Stromal cell of bone marrow (primary cell): ENCODE measurements at regions not wholly inside any gene's neighbourhood (a gene's known extent, or its start where the extent isn't known, plus 50 kb on each side); places are given as distances from the start of the nearest gene placed in this dataset.
"Not testable (repeated sequence)": the region's sequence is repeated elsewhere in the genome, so short reads cannot be mapped to it uniquely, and the experiment has no call there.

Experiments used
- DNase-seq: peaks from one replicate; pipeline ENCODE4 v3.0.0-alpha.2; 2012; ENCODE audit warnings: low read depth

DNA sequence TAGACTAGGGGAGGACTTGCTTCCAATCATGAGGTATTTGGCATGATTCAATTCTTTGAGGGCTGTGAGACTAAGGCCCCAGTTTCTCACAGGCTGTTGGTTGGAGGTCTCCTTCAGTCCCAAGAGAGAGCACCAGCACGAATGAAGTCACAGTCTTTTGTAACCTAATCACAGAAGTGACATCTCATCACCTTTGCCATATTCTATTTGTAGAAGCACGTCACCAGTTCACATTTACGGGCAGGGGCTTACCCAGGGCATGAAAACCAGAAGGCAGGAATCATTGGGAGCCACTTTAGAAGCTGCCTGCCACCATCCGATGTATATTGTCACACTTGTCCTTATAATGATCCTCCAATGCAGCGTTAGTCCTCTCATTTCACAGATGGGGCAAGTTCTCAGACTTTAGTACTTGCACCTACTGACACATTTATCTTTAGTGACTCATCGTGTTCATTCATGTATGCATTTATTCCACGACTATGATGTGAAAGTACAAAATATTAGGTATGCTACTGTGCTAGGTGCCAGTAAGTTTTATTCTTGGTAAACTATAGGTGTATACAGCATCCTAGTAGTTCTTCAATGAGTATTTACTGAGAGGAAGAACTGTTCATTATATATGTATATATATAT is 163.8 kb upstream of the PGRMC2 start:
- DNase-seq: no peak

DNA sequence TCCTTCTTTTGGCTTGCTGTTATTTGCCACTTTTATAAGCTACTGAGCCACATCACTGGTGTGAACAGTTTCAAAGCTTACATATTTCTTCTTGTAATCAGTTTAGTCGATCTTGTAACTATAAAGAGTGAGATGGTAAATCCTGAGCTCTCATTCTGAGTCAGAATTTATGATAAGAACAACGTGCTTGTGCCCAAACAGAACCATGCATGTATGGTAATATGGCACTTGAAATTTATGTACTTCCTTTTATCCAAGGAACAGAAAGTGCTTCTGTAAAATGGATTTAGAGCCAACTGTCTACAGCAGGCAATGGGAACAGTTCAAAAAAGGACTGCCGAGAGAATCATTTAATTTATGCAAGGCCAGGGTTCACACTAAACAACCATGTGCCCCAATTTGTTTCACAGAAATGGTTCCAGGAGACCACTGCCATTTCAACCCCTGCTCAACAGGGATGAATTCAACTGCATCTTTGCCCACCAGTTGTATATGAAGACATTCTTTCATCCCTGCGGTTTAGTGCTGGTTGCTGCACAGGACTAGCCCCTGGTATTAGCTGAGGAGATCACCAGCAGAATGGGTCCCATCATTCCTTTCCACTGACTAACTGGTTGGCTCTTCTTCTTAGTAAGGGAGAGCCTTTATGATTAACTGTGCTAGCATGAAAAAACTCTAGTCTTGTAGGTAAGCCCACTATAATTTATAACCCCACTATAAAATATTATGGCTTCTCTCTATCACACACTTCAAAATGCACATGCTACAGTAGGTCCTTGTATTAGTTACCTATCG is 162.9 kb upstream of the PGRMC2 start:
- no peak for DNase-seq

DNA sequence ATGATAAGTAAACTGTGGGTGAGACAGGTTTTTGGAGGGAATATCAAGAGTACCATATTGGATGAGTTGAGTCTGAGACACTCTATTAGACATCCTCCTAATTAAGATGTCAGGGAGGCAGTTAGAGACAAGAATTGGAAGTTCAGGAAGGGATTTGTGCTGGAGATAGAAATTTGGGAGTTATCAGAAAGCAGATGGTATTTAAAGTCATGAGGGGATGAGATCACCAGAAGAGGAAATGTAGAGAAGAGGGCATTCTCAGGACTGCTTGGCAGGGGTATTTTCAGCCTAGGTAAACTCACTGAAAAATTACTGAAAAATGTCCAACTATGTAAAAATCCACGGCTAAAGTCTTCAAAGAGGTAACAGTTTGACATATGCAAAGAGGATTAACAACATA is 161.6 kb upstream of the PGRMC2 start:
- no peak for DNase-seq

DNA sequence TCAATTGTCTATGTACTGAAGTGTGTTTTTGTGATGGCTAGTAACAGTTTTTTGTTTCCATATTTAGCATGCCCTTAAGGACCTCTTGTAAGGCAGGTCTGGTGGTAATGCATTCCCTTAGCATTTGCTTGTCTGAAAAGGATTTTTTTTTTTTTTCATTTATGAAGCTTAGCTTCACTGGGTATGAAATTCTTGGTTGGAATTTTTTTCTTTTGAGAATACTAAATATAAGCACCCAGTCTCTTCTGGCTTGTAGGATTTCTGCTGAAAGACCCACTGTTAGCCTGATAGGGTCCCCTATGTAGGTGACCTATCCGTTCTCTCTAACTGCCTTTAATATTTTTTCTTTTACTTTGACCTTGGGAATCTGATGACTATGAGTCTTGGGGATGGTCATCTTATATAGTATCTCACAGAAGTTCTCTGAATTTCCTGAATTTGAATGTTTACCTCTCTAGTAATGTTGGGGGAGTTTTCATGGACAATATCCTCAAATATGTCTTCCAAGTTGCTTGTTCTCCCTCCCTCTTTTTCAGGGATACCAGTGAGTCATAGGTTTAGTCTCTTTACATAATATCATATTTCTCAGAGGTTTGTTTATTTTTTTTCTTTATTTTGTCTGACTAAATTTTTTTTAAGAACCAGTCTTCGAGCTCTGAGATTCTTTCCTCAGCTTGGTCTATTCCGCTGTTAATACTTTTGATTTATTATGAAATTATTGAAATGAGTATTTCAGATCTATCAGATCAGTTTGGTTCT is 157.1 kb upstream of the PGRMC2 start:
- no peak for DNase-seq

DNA sequence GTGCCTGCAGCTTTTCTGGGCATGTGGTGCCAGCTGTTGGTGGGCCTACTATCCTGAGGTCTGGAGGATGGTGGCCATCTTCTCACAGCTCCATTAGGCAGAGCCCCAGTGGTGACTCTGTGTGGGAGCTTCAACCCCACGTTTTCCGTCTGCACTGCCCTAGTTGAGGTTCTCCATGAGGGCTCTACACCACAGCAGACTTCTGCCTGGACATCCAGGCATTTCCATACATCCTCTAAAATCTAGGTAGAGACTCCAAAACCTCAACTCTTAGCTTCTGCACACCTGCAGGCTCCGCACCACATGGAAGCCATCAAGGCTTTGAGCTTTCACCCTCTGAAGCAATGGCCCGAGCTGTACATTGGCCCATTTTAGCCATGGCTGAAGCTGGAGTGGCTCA is 153.3 kb upstream of the PGRMC2 start:
- DNase-seq: no peak

DNA sequence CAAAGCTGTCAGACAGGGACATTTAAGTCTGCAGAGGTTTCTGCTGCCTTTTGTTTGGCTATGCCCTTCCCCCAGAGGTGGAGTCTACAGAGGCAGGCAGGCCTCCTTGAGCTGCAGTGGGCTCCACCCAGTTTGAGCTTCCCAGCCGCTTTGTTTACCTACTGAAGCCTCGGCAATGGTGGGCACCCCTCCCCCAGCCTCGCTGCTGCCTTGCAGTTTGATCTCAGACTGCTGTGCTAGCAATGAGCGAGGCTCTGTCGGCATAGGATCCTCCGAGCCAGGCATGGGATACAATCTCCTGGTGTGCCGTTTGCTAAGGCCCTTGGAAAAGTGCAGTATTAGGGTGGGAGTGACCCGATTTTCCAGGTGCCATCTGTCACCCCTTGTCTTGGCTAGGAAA is 149.4 kb upstream of the PGRMC2 start:
- not testable (repeated sequence) for DNase-seq

DNA sequence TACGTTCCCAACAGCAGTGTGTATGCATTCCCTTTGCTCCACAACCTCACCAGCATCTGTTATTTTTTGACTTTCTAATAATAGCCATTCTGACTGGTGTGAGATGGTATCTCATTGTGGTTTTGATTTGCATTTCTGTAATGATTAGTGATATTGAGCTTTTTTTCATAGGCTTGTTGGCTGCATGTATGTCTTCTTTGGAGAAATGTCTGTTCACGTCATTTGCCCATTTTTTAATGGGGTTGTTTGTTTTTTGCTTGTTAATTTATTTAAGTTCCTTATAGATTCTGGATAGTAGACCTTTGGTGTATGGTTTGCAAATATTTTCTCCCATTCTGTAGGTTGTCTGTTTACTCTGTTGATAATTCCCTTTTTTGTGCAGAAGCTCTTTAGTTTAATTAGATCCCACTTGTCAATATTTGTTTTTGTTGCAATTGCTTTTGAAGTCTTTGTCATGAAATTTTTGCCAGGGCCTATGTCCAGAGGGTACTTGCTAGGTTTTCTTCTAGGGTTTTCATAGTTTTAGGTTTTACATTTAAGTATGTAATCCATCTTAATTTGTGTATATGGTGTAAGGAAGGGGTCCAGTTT is 141.5 kb upstream of the PGRMC2 start:
- DNase-seq: not testable (repeated sequence)

DNA sequence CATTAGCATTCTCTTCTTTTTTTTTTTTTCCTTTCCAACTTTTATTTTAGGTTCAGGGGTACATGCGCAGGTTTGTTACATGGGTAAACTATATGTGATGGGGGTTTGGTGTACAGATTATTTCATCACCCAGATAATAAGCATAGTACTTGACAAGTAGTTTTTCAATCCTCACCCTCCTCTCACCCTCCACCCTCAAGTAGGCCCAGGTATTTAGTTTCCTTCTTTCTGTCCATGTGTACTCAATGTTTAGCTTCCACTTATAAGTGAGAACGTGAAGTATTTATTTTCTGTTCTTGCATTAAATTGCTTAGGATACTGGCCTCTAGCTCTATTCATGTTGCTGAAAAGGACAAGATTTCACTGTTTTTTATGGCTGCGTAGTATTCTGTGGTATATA is 140.8 kb upstream of the PGRMC2 start:
- DNase-seq: no peak

DNA sequence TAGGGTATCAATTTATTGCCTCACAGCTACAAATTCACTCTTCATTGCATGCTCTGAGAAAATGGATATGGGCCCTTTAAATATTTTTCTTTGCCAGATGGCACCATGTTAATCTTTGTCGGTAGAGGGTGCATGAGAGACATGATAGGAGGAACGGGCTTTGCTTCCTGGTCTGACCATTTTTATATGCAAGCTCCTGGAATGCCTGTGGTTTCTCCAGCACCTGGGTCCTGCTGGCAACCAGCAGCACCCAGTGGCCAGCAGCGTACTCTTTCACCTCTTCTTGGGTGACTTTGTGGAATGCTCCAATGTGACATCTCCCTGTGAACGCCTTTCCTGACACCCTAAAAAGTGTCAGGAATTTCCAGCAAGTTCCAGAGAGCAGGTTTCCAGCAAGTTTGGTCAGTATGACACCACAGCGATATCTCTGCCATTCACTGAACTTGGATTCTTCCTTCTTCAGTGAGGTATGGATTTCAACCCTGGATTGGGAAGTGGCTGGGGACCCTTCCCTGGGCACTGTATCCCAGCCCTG is 140.3 kb upstream of the PGRMC2 start:
- DNase-seq: peak; percentile 44

DNA sequence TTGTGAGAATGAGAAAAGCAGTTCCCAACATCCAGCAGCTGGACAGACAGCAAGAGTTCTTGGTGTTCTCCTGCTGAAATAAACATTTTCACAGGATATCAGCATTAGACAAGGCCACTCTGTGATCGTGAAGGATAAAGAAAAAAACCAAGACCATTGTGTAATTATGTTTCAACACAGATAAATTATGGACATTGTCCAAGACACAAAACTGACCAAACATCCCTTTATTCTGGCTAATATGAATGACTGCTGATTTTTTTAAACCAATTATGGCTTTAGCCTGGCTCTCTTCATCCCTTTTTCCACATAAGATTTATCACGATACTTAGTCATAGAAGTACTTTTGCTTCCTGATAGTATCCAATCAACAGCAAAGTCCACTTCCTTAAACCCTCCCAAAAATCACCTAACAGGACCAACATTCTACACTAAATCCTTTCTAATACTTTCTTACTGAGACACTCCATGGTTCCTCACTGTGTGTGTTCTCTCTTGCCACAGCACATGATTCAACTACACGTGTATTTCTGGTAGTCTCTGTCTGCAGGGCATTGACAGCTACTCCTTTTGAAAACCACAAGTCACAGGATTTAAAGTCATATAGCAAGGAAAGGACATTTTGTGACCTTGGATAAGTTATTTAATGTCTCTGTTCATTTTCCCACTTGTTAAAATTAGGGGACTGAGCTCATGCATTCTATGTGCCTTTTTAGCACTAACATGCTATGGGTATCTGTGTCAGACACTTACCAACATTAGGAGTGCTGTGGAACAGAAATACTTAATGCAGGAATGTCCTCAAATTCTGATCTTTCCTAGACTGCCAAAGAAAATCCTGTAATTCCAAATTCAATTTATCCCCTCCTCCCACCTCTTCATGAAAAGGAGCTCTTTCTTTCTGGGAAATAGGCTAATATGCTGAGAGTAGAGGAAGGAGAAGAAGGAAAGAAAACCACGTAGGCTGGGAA is 137.2 kb upstream of the PGRMC2 start:
- DNase-seq: peak; percentile 22

DNA sequence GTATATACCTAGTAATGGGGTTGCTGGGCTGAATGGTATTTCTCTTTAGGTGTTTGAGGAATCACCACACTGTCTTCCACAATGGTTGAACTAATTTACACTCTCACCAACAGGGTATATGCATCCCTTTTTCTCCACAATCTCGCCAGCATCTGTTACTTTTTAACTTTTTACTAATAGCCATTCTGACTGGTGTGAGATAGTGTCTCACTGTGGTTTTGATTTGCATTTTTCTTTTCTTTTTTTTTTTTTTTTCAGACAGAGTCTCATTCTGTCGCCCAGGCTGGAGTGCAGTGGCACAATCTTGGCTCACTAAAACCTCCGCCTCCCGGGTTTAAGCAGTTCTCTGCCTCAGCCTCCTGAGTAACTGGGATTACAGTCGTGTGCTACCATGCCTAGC is 134.7 kb upstream of the PGRMC2 start:
- not testable (repeated sequence) for DNase-seq

DNA sequence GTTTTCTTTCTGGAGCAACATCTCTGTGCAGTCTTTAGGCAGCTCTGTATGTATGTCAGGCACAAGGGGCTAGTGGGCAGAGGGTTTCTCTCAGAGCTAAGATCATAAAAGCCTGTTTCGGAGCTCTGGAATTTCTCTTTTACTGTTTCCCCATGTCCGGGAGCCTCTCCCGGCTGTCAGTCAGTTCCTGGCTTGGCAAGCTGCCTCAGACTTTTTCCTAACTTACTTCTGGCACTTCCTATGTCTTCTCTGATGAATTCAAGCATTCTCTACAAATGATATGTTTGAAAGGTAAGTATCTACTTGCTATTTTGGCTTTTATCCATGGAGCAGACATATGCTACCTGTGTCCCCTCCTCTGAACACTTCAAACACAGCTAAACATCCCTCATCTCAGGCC is 129.3 kb upstream of the PGRMC2 start:
- DNase-seq: no peak

DNA sequence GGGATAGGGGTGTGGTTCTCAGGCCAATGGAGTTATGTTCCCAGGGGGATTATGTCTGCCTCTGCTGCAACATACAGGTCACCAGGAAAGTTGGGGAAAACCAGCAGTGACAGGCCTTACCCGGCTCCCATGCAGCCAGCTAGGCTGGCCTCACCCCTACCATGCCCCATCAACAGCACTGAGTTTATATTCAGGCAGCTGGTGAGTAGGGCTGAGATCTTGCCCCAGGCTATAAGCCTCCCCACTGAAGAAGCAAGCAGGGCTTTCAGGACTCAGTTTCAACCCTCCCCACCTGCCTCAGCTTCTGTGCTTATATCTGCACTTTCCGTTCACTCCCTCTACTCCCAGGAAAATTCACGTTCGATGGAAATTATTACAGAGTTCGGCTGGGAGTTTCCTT is 122.4 kb upstream of the PGRMC2 start:
- DNase-seq: no peak

DNA sequence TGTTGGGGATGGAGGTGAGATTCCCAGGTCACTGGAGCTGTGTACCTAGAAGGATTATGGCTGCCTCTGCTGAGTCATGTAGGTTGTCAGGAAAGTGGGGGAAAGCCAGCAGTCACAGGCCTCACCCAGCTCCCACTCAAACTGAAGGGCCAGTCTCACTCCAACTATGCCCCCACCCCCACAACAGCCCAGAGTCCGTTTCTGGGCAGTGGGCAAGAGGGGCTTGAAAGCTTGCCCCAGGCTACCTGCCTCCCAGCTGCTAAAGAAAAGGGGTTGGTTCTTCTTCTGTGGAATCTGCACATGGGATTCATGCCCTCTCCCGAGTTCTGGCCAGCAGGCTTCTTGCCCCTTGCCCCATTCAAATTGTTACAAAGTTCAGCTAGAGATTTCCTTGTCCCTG is 116.0 kb upstream of the PGRMC2 start:
- no peak for DNase-seq

DNA sequence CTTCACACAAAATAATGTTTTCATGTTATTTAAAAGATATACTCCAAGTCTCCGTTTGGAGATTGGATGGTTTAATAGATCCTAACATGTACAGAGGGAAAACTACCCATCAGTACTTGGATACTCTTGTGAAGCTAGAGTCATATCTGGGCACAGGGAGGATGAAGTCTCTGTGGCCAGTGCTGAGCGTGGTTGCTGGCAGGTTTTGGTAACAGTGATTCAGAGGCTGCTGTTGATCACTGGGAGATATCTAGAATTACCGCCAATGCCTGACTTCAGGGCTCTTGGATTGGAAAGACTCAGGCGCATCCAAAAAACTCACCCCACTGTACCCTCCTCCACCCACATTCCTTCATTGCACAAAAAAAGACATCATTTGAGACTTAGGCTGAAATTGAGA is 107.2 kb upstream of the PGRMC2 start:
- peak; percentile 83 for DNase-seq

DNA sequence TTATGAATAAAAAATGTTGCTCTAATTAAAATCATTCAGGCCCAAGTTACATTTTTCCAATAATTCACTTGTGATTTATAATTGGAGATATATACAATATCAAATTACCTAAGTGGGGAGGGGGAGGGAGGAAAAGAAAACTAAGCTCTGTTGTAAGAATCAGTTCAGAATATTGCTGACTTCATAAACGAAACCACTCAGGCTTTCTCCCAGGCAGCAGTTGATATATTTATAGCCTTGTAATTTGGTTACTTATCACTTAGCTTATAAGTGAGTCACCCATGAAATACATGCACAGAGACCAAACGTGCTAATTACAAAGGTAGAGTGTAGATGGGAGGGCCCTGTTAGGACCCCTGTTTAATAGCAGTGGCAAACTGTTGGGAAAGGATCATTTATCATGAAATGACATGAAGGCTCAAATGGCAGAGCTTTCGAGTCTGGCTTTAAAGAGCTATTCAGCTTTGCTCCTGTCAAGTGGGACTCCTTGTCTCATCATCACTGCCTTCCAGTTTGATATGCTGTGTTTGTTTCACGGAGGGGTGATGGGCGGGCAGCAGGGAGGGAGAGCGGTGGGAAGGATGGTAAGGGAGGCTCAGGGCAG is 105.6 kb upstream of the PGRMC2 start:
- DNase-seq: peak; percentile 21

DNA sequence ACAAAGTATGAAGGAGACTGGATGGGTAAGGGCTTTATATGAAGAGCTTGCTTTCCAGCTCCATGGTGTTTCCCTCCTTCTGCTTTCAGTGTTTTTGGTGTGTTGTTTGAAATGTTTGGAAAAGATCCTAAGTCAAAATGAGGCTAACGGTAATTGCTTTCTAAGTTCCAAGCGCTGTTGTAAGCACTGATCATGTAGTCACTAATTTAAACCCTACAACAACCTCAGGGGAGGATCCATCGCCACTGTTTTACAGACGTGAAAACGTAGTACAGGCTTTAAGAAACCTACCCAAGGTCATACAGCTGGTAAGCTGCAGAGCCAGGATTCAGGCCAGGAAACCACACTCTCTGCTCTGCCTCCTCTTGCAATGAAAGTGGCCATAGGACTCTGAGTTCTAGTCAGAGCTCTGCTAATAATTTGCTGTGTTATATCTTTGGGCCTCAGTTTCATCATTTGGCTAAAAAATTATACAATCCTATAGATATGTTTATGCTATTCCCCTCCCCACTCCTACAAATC is 102.9 kb upstream of the PGRMC2 start:
- no peak for DNase-seq

DNA sequence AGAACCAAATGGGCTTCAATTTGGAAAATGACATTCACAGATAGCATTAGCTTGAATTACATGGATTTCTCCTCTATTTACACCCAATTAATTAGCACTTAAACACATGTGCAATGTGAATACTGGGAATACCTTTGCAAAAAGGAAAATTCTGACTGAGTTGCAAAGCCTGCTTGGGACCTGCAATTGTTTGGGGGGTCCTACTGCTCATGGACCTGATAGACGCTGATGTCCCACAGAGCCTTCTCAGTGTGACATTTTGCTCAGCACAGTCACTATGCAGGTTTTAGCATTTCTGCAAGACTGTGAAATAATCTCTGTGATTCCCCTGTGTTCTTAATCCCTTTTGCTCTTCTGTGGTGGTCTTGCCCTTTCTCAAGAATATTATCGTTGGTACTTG is 101.2 kb upstream of the PGRMC2 start:
- no peak for DNase-seq

DNA sequence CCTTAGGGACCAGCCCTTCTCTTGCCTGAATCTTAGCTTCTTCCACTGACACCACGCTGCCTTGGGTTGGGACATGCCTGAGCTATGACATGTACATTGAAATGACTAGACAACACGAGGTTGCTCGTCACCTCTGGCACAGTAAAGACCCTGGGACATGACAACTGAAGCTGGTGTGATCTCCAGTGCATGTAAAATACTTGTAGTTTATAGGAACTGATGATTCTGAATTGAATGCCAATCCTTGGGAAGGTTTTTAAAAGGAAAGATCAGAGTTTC is 100.7 kb upstream of the PGRMC2 start:
- no peak for DNase-seq

DNA sequence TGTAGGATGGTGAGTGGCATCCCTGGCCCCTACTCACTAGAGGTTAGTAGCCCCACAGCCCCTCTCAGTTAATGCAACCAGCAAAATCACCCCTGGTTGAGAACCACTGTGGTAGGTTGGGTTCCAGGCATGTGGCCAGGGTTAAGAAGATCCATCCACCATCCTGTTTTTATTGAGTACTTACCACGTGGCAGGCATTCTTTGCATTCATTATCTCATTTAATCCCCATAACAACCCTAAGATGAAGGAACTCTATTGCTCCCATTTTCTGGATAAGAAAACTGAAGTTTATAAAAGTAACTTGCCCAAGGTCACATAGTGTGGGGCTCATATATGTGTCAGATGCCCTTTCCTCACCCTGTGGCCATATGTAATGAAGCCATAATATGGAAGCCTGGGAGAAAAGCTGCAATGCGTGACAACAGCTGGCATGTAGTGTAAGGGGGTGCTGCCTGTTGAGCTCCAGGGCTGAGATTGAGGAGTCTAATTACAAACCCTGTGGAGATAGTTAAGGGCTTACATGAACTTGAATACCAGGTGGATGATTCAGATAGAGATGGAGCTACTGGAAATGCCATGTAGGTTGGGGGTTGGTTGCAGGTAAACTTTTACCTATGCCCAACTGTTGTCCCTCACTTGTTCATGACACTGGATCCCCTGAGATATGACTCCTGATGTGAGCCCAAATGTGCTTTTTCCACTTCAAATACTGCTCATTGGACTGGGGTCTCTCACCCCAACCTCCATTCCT is 100.2 kb upstream of the PGRMC2 start:
- DNase-seq: no peak
